ENCODE measurements at regions not wholly inside any gene's neighbourhood (a gene's known extent, or its start where the extent isn't known, plus 50 kb on each side); places are given as distances from the start of the nearest gene placed in this dataset.

DNA sequence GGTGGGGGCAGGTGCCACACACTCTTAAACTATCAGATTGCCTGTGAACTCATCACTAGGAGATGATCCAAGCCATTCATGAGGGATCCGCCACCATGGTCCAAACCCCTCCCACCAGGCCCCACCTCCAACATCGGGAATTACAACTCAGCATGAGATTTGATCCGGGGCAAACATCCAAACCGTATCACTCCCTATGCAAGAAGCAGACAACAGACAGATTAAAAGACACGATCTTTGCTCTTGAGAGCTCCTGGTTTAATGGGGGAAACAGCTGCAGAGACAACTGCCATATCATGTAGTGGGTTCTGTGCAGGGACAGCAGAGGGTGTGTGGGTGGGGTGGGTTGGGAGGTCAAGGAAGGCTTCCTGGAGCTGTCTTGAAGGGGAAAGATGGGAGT is 123.6 kb downstream of the EMX2 start:
- no peaks in the 10 kb centered on the region for H3K9me2 ChIP-seq
- H3K9ac ChIP-seq = no peak overlapping the region
- DNase-seq = no peak
- H3K27me3 ChIP-seq (ENCODE audit: insufficient read depth) = no peaks in the 10 kb centered on the region
- H3K4me2 ChIP-seq = no peak overlapping the region
- TF ChIP-seq FOXM1 (IDR thresholded peaks at IDR 0.05; ENCODE audit: low read depth) (no peak), RXRA (IDR thresholded peaks at IDR 0.05; ENCODE audit: borderline replicate concordance, low read depth) (no peak), RAD21 (IDR thresholded peaks at IDR 0.05; ENCODE audit: low read length) (no peak), GABPA (IDR thresholded peaks at IDR 0.05; ENCODE audit: low read depth) (no peak)
- TF ChIP-seq, protein P1, sequence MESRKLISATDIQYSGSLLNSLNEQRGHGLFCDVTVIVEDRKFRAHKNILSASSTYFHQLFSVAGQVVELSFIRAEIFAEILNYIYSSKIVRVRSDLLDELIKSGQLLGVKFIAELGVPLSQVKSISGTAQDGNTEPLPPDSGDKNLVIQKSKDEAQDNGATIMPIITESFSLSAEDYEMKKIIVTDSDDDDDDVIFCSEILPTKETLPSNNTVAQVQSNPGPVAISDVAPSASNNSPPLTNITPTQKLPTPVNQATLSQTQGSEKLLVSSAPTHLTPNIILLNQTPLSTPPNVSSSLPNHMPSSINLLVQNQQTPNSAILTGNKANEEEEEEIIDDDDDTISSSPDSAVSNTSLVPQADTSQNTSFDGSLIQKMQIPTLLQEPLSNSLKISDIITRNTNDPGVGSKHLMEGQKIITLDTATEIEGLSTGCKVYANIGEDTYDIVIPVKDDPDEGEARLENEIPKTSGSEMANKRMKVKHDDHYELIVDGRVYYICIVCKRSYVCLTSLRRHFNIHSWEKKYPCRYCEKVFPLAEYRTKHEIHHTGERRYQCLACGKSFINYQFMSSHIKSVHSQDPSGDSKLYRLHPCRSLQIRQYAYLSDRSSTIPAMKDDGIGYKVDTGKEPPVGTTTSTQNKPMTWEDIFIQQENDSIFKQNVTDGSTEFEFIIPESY (IDR thresholded peaks at IDR 0.05; ENCODE audit: borderline replicate concordance, low read depth) = no peak
- TF ChIP-seq, protein P2, sequence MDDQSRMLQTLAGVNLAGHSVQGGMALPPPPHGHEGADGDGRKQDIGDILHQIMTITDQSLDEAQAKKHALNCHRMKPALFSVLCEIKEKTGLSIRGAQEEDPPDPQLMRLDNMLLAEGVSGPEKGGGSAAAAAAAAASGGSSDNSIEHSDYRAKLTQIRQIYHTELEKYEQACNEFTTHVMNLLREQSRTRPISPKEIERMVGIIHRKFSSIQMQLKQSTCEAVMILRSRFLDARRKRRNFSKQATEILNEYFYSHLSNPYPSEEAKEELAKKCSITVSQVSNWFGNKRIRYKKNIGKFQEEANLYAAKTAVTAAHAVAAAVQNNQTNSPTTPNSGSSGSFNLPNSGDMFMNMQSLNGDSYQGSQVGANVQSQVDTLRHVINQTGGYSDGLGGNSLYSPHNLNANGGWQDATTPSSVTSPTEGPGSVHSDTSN (IDR thresholded peaks at IDR 0.05) = no peak
- TF ChIP-seq, protein P3, sequence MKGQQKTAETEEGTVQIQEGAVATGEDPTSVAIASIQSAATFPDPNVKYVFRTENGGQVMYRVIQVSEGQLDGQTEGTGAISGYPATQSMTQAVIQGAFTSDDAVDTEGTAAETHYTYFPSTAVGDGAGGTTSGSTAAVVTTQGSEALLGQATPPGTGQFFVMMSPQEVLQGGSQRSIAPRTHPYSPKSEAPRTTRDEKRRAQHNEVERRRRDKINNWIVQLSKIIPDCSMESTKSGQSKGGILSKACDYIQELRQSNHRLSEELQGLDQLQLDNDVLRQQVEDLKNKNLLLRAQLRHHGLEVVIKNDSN (IDR thresholded peaks at IDR 0.05; ENCODE audit: borderline replicate concordance, low read depth) = no peak
- POLR2A ChIA-PET = no interaction called here
- no peaks in the 10 kb centered on the region for H3K9me3 ChIP-seq
- CTCF ChIA-PET = no interaction called here
- H3K4me3 ChIP-seq (ENCODE audit: low read depth in 2 of 2, low read length in 1 of 2) = no peak overlapping the region
- no peak overlapping the region for H3K27ac ChIP-seq (ENCODE audit: low read depth in 2 of 2, low read length in 1 of 2)
- WGBS (ENCODE audit: low lambda C conversion rate) = 17% methylated on average over 5 of the region's 5 CpGs
- H4K20me1 ChIP-seq (ENCODE audit: insufficient read depth) = no peaks in the 10 kb centered on the region
- no peaks in the 10 kb centered on the region for H3K36me3 ChIP-seq (replicated peaks in 1 of 2; ENCODE audit: control insufficient read depth in 1 of 2, insufficient read depth in 2 of 2, low read length in 1 of 2)
- no peaks in the 10 kb centered on the region for H3K79me2 ChIP-seq (ENCODE audit: insufficient read depth)
- no peaks in the 10 kb centered on the region for H3F3A ChIP-seq (replicated peaks; ENCODE audit: insufficient read depth)
- no peaks in the 10 kb centered on the region for H3K4me1 ChIP-seq (ENCODE audit: control insufficient read depth in 1 of 2, insufficient read depth in 2 of 2, low read depth in 1 of 2, low read length in 1 of 2)
- no peak overlapping the region for H2AFZ ChIP-seq (ENCODE audit: low read depth)

DNA sequence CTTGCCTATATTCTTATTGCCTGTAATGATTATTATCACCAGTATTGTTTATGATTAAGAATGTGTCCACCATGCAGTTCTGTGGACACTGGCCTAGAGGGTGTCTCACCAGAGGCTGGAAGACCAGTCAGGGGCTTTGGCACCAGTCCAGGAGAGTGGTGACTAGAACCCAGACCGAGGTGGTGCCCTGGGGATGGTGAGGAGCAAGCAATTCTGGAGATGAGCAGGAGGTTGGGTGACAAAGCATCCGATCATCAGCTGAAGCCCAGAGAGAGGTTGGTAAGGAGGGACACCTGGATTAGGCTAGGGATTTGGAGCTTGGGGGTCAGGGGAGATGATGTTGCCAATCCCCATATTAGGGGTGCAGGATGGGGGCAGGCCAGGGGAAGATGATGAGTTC is 124.4 kb downstream of the EMX2 start:
- Histone ChIP-seq H2AFZ (ENCODE audit: low read depth) (no peak overlapping the region), H3K9me3 (no peaks in the 10 kb centered on the region), H3K36me3 (replicated peaks in 1 of 2; ENCODE audit: control insufficient read depth in 1 of 2, insufficient read depth in 2 of 2, low read length in 1 of 2) (no peaks in the 10 kb centered on the region), H3F3A (replicated peaks; ENCODE audit: insufficient read depth) (no peaks in the 10 kb centered on the region), H3K4me2 (no peak overlapping the region), H3K79me2 (ENCODE audit: insufficient read depth) (no peaks in the 10 kb centered on the region), H3K27ac (ENCODE audit: low read depth in 2 of 2, low read length in 1 of 2) (no peak overlapping the region), H3K9ac (no peak overlapping the region), H3K4me1 (ENCODE audit: control insufficient read depth in 1 of 2, insufficient read depth in 2 of 2, low read depth in 1 of 2, low read length in 1 of 2) (no peaks in the 10 kb centered on the region), H3K27me3 (ENCODE audit: insufficient read depth) (no peaks in the 10 kb centered on the region), H4K20me1 (ENCODE audit: insufficient read depth) (no peaks in the 10 kb centered on the region), H3K9me2 (no peaks in the 10 kb centered on the region), H3K4me3 (ENCODE audit: low read depth in 2 of 2, low read length in 1 of 2) (no peak overlapping the region)
- POLR2A ChIA-PET = no interaction called here
- WGBS (ENCODE audit: low lambda C conversion rate) = 20% methylated on average over 2 of the region's 2 CpGs
- CTCF ChIA-PET = no interaction called here
- TF ChIP-seq RCOR1 (IDR thresholded peaks at IDR 0.05; ENCODE audit: low read length) (no peak), GABPA (IDR thresholded peaks at IDR 0.05; ENCODE audit: low read depth) (no peak), MEF2A (IDR thresholded peaks at IDR 0.05; ENCODE audit: borderline replicate concordance, low read depth) (no peak), JUND (IDR thresholded peaks at IDR 0.05) (no peak), TCF12 (IDR thresholded peaks at IDR 0.05) (no peak), ELF1 (IDR thresholded peaks at IDR 0.05) (no peak), FOSL2 (IDR thresholded peaks at IDR 0.05; ENCODE audit: borderline replicate concordance, low read depth) (no peak), FOXM1 (IDR thresholded peaks at IDR 0.05; ENCODE audit: low read depth) (no peak), RFX5 (IDR thresholded peaks at IDR 0.05; ENCODE audit: low read length) (no peak), NRF1 (IDR thresholded peaks at IDR 0.05; ENCODE audit: low read depth, low read length) (no peak), CHD2 (IDR thresholded peaks at IDR 0.05; ENCODE audit: low read length, partially characterized antibody) (no peak), SIN3A (IDR thresholded peaks at IDR 0.05; ENCODE audit: borderline replicate concordance, low read depth, low read length) (no peak), RXRA (IDR thresholded peaks at IDR 0.05; ENCODE audit: borderline replicate concordance, low read depth) (no peak)
- TF ChIP-seq, protein P4, sequence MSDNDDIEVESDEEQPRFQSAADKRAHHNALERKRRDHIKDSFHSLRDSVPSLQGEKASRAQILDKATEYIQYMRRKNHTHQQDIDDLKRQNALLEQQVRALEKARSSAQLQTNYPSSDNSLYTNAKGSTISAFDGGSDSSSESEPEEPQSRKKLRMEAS (IDR thresholded peaks at IDR 0.05; ENCODE audit: low read depth) = no peak
- TF ChIP-seq, protein P5, sequence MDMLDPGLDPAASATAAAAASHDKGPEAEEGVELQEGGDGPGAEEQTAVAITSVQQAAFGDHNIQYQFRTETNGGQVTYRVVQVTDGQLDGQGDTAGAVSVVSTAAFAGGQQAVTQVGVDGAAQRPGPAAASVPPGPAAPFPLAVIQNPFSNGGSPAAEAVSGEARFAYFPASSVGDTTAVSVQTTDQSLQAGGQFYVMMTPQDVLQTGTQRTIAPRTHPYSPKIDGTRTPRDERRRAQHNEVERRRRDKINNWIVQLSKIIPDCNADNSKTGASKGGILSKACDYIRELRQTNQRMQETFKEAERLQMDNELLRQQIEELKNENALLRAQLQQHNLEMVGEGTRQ (IDR thresholded peaks at IDR 0.05; ENCODE audit: borderline replicate concordance, low read depth, low read length) = no peak
- TF ChIP-seq, protein P6, sequence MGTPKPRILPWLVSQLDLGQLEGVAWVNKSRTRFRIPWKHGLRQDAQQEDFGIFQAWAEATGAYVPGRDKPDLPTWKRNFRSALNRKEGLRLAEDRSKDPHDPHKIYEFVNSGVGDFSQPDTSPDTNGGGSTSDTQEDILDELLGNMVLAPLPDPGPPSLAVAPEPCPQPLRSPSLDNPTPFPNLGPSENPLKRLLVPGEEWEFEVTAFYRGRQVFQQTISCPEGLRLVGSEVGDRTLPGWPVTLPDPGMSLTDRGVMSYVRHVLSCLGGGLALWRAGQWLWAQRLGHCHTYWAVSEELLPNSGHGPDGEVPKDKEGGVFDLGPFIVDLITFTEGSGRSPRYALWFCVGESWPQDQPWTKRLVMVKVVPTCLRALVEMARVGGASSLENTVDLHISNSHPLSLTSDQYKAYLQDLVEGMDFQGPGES (IDR thresholded peaks at IDR 0.05; ENCODE audit: low read depth, low read length) = no peak
- DNase-seq = no peak

Data from SK-N-SH (cell line).